IMR-90 (cell line): ENCODE measurements at regions not wholly inside any gene's neighbourhood (a gene's known extent, or its start where the extent isn't known, plus 50 kb on each side); places are given as distances from the start of the nearest gene placed in this dataset.

ENCODE experiments used
- ATAC-seq: fragments of 200-7000 bp; cut with Tn5 transposase; 2 replicates; pipeline ENCODE4 v1.9.1; 2020; ENCODE audit warnings: low read depth, mild to moderate bottlenecking, moderate library complexity
- BruUV-seq: library from RNA; stranded (reverse); fragments of 400-500 nt; replicated peaks from 2 replicates; lab custom pipeline; 2021; lab: Mats Ljungman, UMichigan
- CTCF ChIA-PET: fragments of 300-600 bp; formaldehyde crosslinking; extraction: SDS; loops from one replicate; lab custom pipeline; 2021; ENCODE audit warnings: antibody characterized with exemption; lab: Yijun Ruan, JAX
- POLR2A ChIA-PET: fragments of 300-600 bp; sonication (Branson Sonifier 250); formaldehyde crosslinking; loops from one replicate; lab custom pipeline; 2022; ENCODE audit warnings: antibody characterized with exemption; ENCODE audit not compliant: unreplicated experiment; lab: Charles Lee
- DNase-seq: peaks from one replicate; pipeline ENCODE4 v3.0.0; 2013
- H2AFZ ChIP-seq: replicated peaks from 2 replicates; pipeline ENCODE3; 2013; ENCODE audit warnings: low read length, mild to moderate bottlenecking; ENCODE audit not compliant: poor library complexity
- H2AK5ac ChIP-seq: 2 replicates; pipeline ENCODE4 v1.6.1; 2013; ENCODE audit warnings: low read depth, low read length, inconsistent platforms
- H2AK9ac ChIP-seq: replicated peaks from 2 replicates; pipeline ENCODE3; 2013; ENCODE audit warnings: mild to moderate bottlenecking, low read depth, low read length, moderate library complexity; ENCODE audit not compliant: poor library complexity
- H2BK120ac ChIP-seq: 2 replicates; pipeline ENCODE4 v1.6.1; 2013; ENCODE audit warnings: low read depth, low read length, inconsistent platforms
- H2BK15ac ChIP-seq: 3 replicates; pipeline ENCODE4 v1.6.1; 2013; ENCODE audit warnings: low read depth, low read length, inconsistent platforms
- H2BK20ac ChIP-seq: 2 replicates; pipeline ENCODE4 v1.6.1; 2013; ENCODE audit warnings: low read depth, mild to moderate bottlenecking, inconsistent platforms, low read length, moderate library complexity
- H2BK5ac ChIP-seq: 2 replicates; pipeline ENCODE4 v1.6.1; 2013; ENCODE audit warnings: mild to moderate bottlenecking, low read depth, low read length, inconsistent platforms; ENCODE audit not compliant: poor library complexity, severe bottlenecking
- H3K14ac ChIP-seq: replicated peaks from 2 replicates; pipeline ENCODE4 v1.6.1; 2013; ENCODE audit warnings: low read depth, low read length, inconsistent platforms
- H3K18ac ChIP-seq: 2 replicates; pipeline ENCODE4 v1.6.1; 2013; ENCODE audit warnings: low read depth, low read length, control low read depth
- H3K23ac ChIP-seq: 2 replicates; pipeline ENCODE4 v1.6.1; 2013; ENCODE audit warnings: low read depth, low read length, inconsistent platforms
- H3K27ac ChIP-seq: 2 replicates; pipeline ENCODE4 v1.5.1; 2013; ENCODE audit warnings: mild to moderate bottlenecking, control low read depth, low read length; ENCODE audit not compliant: insufficient read depth
- H3K27me3 ChIP-seq: 2 replicates; pipeline ENCODE4 v1.6.1; 2013; ENCODE audit warnings: low read length; ENCODE audit not compliant: control insufficient read depth, insufficient read depth
- H3K36me3 ChIP-seq: 2 replicates; pipeline ENCODE4 v1.6.1; 2013; ENCODE audit warnings: low read length, mixed read lengths; ENCODE audit not compliant: control insufficient read depth, insufficient read depth
- H3K4ac ChIP-seq: 2 replicates; pipeline ENCODE4 v1.6.1; 2013; ENCODE audit warnings: low read depth, low read length, inconsistent platforms
- H3K4me1 ChIP-seq: 2 replicates; pipeline ENCODE4 v1.6.1; 2013; ENCODE audit warnings: low read length, mixed read lengths; ENCODE audit not compliant: control insufficient read depth, insufficient read depth
- H3K4me2 ChIP-seq: 2 replicates; pipeline ENCODE4 v1.6.1; 2013; ENCODE audit warnings: low read depth, mild to moderate bottlenecking, control low read depth, low read length, moderate library complexity
- H3K4me3 ChIP-seq: 2 replicates; pipeline ENCODE4 v1.5.1; 2013; ENCODE audit warnings: low read depth, mild to moderate bottlenecking, control low read depth, low read length, moderate library complexity; ENCODE audit not compliant: insufficient read depth
- H3K56ac ChIP-seq: 2 replicates; pipeline ENCODE4 v1.6.1; 2013; ENCODE audit warnings: low read length, inconsistent platforms; ENCODE audit not compliant: insufficient read depth; ENCODE audit errors: extremely low read depth
- H3K79me1 ChIP-seq, 2 experiments: 2 replicates each; pipeline ENCODE4 v1.6.1; 2013; ENCODE audit warnings: low read length in 2 of 2, inconsistent platforms in 1 of 2, low read depth in 1 of 2
- H3K9ac ChIP-seq: 2 replicates; pipeline ENCODE4 v1.6.1; 2013; ENCODE audit warnings: low read depth, low read length, control low read depth
- H3K9me1 ChIP-seq: 2 replicates; pipeline ENCODE4 v1.6.1; 2013; ENCODE audit warnings: low read length, inconsistent platforms; ENCODE audit not compliant: insufficient read depth
- H3K9me3 ChIP-seq: 2 replicates; pipeline ENCODE4 v1.6.1; 2013; ENCODE audit warnings: low read length; ENCODE audit not compliant: control insufficient read depth, insufficient read depth
- H4K20me1 ChIP-seq: 2 replicates; pipeline ENCODE4 v1.6.1; 2013; ENCODE audit warnings: low read length, inconsistent platforms; ENCODE audit not compliant: insufficient read depth
- H4K5ac ChIP-seq: 2 replicates; pipeline ENCODE4 v1.6.1; 2013; ENCODE audit warnings: mild to moderate bottlenecking, low read depth, low read length, control low read depth
- H4K8ac ChIP-seq, 2 experiments: 2 replicates each; pipeline ENCODE4 v1.6.1; 2013; ENCODE audit warnings: low read depth in 2 of 2, low read length in 2 of 2, control low read depth in 1 of 2, inconsistent platforms in 1 of 2
- H4K91ac ChIP-seq: 2 replicates; pipeline ENCODE4 v1.6.1; 2013; ENCODE audit warnings: low read depth, low read length, inconsistent platforms; ENCODE audit not compliant: insufficient read depth
- BHLHE40 ChIP-seq: fragments of 150-350 bp; IDR thresholded peaks from 2 replicates; pipeline ENCODE4 v1.6.1; 2016; ENCODE audit warnings: mild to moderate bottlenecking, low read depth, low read length
- CEBPB ChIP-seq: IDR thresholded peaks from 2 replicates; pipeline ENCODE4 v1.6.1; 2012; ENCODE audit warnings: low read depth, low read length, improper control_type of control experiment
- CTCF ChIP-seq: conservative IDR thresholded peaks from 2 replicates; pipeline ENCODE4 v1.5.1; 2012; ENCODE audit warnings: mild to moderate bottlenecking, low read depth, low read length, improper control_type of control experiment
- ELK1 ChIP-seq: fragments of 150-350 bp; IDR thresholded peaks from 2 replicates; pipeline ENCODE4 v1.6.1; 2016; ENCODE audit warnings: low read depth, mild to moderate bottlenecking, low read length, moderate library complexity, borderline replicate concordance
- FOS ChIP-seq: fragments of 150-350 bp; IDR thresholded peaks from 2 replicates; pipeline ENCODE4 v1.6.1; 2016; ENCODE audit warnings: low read depth, low read length
- MAFK ChIP-seq: IDR thresholded peaks from 2 replicates; pipeline ENCODE4 v1.6.1; 2012; ENCODE audit warnings: low read depth, low read length, improper control_type of control experiment
- MXI1 ChIP-seq: IDR thresholded peaks from 2 replicates; pipeline ENCODE4 v1.6.1; 2012; ENCODE audit warnings: low read depth, mild to moderate bottlenecking, low read length, moderate library complexity, borderline replicate concordance
- POLR2A ChIP-seq: IDR thresholded peaks from 2 replicates; pipeline ENCODE4 v1.6.1; 2012; ENCODE audit warnings: mild to moderate bottlenecking, low read depth, low read length
- RAD21 ChIP-seq: IDR thresholded peaks from 2 replicates; pipeline ENCODE4 v1.6.1; 2012; ENCODE audit warnings: low read length, improper control_type of control experiment
- RCOR1 ChIP-seq: IDR thresholded peaks from 2 replicates; pipeline ENCODE4 v1.6.1; 2012; ENCODE audit warnings: mild to moderate bottlenecking, low read length, improper control_type of control experiment; ENCODE audit not compliant: insufficient replicate concordance
- RFX5 ChIP-seq: IDR thresholded peaks from 2 replicates; pipeline ENCODE4 v1.8.0; 2012; ENCODE audit warnings: low read depth, mild to moderate bottlenecking, low read length, moderate library complexity
- SMC3 ChIP-seq: fragments of 150-350 bp; IDR thresholded peaks from 2 replicates; pipeline ENCODE4 v1.6.1; 2016; ENCODE audit warnings: low read depth, mild to moderate bottlenecking, antibody characterized with exemption, low read length, moderate library complexity
- USF2 ChIP-seq: fragments of 150-350 bp; IDR thresholded peaks from 2 replicates; pipeline ENCODE4 v1.6.1; 2017; ENCODE audit warnings: mild to moderate bottlenecking, antibody characterized with exemption, low read length, low read depth
- dilution Hi-C: fragments of 300-500 bp; cut with HindIII; formaldehyde crosslinking; loops from one replicate; pipeline ENCODE4 v1.14.3; 2018; ENCODE audit warnings: low sequenced_read_pairs; ENCODE audit not compliant: unreplicated experiment
- in situ Hi-C: fragments of 300-500 bp; cut with MboI; formaldehyde crosslinking; loops from 3 replicates; pipeline ENCODE4 v1.14.3; 2019; ENCODE audit warnings: low sequenced_read_pairs, inconsistent platforms, mixed read lengths
- intact Hi-C: fragments of 100-400 bp; cut with micrococcal nuclease; formaldehyde crosslinking; loops from 2 replicates; pipeline ENCODE4 v1.10.0; 2022

- Histone ChIP-seq H3K4me1 (no peaks in the 10 kb centered on the region), H2BK5ac (no peak overlapping the region), H3K9me1 (no peaks in the 10 kb centered on the region), H2AK5ac (no peak overlapping the region), H3K79me1 (no peaks in the 10 kb centered on the region), H3K36me3 (no peaks in the 10 kb centered on the region), H2AFZ (no peak overlapping the region), H3K4me3 (no peak overlapping the region), H3K18ac (no peak overlapping the region), H4K5ac (no peak overlapping the region), H4K91ac (no peak overlapping the region), H4K8ac (no peak overlapping the region), H3K9me3 (no peaks in the 10 kb centered on the region), H3K27me3 (no peaks in the 10 kb centered on the region), H3K27ac (no peak overlapping the region), H4K20me1 (no peaks in the 10 kb centered on the region), H3K9ac (no peak overlapping the region), H3K4ac (no peak overlapping the region), H3K14ac (no peak overlapping the region), H2AK9ac (no peak overlapping the region), H2BK120ac (no peak overlapping the region), H3K56ac (no peak overlapping the region), H2BK20ac (no peak overlapping the region), H2BK15ac (no peak overlapping the region), H3K23ac (no peak overlapping the region), H3K4me2 (no peak overlapping the region)
- ATAC-seq (no peak), DNase-seq (no peak)
- BruUV-seq, result no TSS peak
- CTCF ChIA-PET, result no interaction called here
- dilution Hi-C loops, result no loop called here
- in situ Hi-C loops, result no loop called here
- TF ChIP-seq ELK1 (no peak), RCOR1 (no peak), BHLHE40 (no peak), MAFK (no peak), FOS (no peak), CEBPB (no peak), USF2 (no peak), RFX5 (no peak), POLR2A (no peak), CTCF (no peak), RAD21 (no peak), SMC3 (no peak), MXI1 (no peak)
- POLR2A ChIA-PET, result no interaction called here
- intact Hi-C loops, result no loop called here
Observed at GRCh38 chr3:162764808-162765071, 1268.1 kb downstream of the OTOL1 start.
